Heart right ventricle (tissue), 16 donors: ENCODE measurements at regions not wholly inside any gene's neighbourhood (a gene's known extent, or its start where the extent isn't known, plus 50 kb on each side); places are given as distances from the start of the nearest gene placed in this dataset.

ENCODE experiments used
- ATAC-seq, 8 donors: fragments of 200-7000 bp; cut with Tn5 transposase; one replicate each; pipeline ENCODE4 v1.9.1; 2020; ENCODE audit warnings: mild to moderate bottlenecking in 8 of 8, moderate library complexity in 8 of 8, moderate number of reproducible peaks in 1 of 8
- DNase-seq, 2 donors: peaks; one replicate each; pipeline ENCODE4 v3.0.0-alpha.2; 2020
- H3K27ac ChIP-seq, 10 donors: fragments of 200-600 bp; sonication (generic) in 2 of 10; one replicate each; pipeline versions ENCODE4 v1.5.0 to v1.8.0; 2020 to 2022; ENCODE audit warnings: mild to moderate bottlenecking in 3 of 10
- H3K27me3 ChIP-seq, 7 donors: fragments of 200-600 bp; one replicate each; pipeline ENCODE4 v1.8.0; 2021 to 2022; ENCODE audit warnings: mild to moderate bottlenecking in 2 of 7
- H3K36me3 ChIP-seq, 9 donors: fragments of 200-600 bp; sonication (generic) in 1 of 9; one replicate each; pipeline versions ENCODE4 v1.5.0 to v1.8.0; 2020 to 2022; ENCODE audit warnings: mild to moderate bottlenecking in 2 of 9
- H3K4me1 ChIP-seq, 9 donors: fragments of 200-600 bp; sonication (generic) in 1 of 9; one replicate each; pipeline versions ENCODE4 v1.5.0 to v1.8.0; 2020 to 2022; ENCODE audit warnings: mild to moderate bottlenecking in 4 of 9
- H3K4me3 ChIP-seq, 10 donors: fragments of 200-600 bp; sonication (generic) in 2 of 10; one replicate each; pipeline versions ENCODE4 v1.5.0 to v1.8.0; 2020 to 2022; ENCODE audit warnings: mild to moderate bottlenecking in 7 of 10, moderate library complexity in 2 of 10
- H3K9me3 ChIP-seq, 11 donors: fragments of 200-600 bp in 10 of 11; sonication (generic) in 2 of 11; one replicate each; pipeline versions ENCODE4 v1.5.0 to v1.8.0; 2013 to 2022; ENCODE audit warnings: mild to moderate bottlenecking in 2 of 11, control low read depth in 1 of 11, moderate library complexity in 1 of 11
- CTCF ChIP-seq, 9 donors: fragments of 200-600 bp; sonication (generic) in 2 of 9; IDR thresholded peaks; one replicate each; pipeline versions ENCODE4 v1.5.0 to v1.8.0; 2021 to 2022; ENCODE audit warnings: antibody characterized with exemption in 9 of 9, mild to moderate bottlenecking in 5 of 9, moderate library complexity in 1 of 9
- WGBS, 2 donors: extraction: QIAGEN DNeasy Blood & Tissue Kit; methylation state at CpG; one replicate each; pipeline ENCODE4 v1.1.7; 2013; ENCODE audit warnings: inconsistent platforms in 1 of 2; 5-methylcytosine and 5-hydroxymethylcytosine counted together
- intact Hi-C, 10 donors: fragments of 100-400 bp; cut with DNase I; formaldehyde crosslinking; loops; one replicate each; pipeline versions ENCODE4 v1.11.1 to v1.14.2; 2022
- donor health status: Arrhythmogenic right ventricular cardiomyopathy.
- donor health status: ischemic (EF 13 %, LVEDD 7.1; RV severe dilation, severe dysfunction).
- donor health status: healthy with polysubstance abuse.
- donor health status: DM: no; HTN: yes; CAD: no.
- donor health status: DM: no; HTN: no; CAD: no.
- donor health status: ischemic (EF 25% LVEDD 6.9; RV normal size, moderate dysfunction).
- donor health status: ischemic (EF 25% LVEDD 5.7; RV mildly dilated, moderate dysfunction).
- donor health status: healthy.
- donor health status: DM: yes; HTN: yes; CAD: no.
- donor health status: Ischemic cardiomyopathy.
- donor health status: ischemic (EF 35%, LVEDD 5.7; RV mildly dilated, moderate dysfunction).
- donor health status: nonischemic (EF 11% LVEDD 7.7; RV severe dilation, severe dysfunction).
- donor health status: DM: yes; HTN: yes; CAD: no.
- donor health status: PGD.
- donor health status: ischemic (EF 29% LVEDD 5.4; RV normal size, mild dysfunction).
- donor health status: nonischemic (EF 23%, LVEDD 6.1; RV moderate dilation, normal function).

- no peak for TF ChIP-seq CTCF (IDR thresholded peaks at IDR 0.05)
Observed at GRCh38 chr16:31697744-31698125, 170.0 kb downstream of the AHSP start.

GRCh38 chr16:31698901-31699300 lies 171.2 kb downstream of the AHSP start:
- DNase-seq (no peak), ATAC-seq (no peak)
- Histone ChIP-seq H3K4me1 (peaks cover 0 to 26% (median 11%) of the 10 kb centered on the region in 9 donors), H3K36me3 (peaks cover 0 to 12% (median 0%) of the 10 kb centered on the region in 9 donors), H3K27me3 (peaks cover 0 to 17% (median 0%) of the 10 kb centered on the region in 7 donors), H3K9me3 (no peaks in the 10 kb centered on the region), H3K4me3 (no peak overlapping the region), H3K27ac (no peak overlapping the region)
- 67 to 72% methylated on average over 2 of the region's 2 CpGs for WGBS, 2 donors
- intact Hi-C loops = loop anchor here in 1 of 10 donors (5.0 kb wide), 1 partner anchor 192 kb away; the partner anchor contains the start of gene RUSF1
- TF ChIP-seq CTCF (IDR thresholded peaks at IDR 0.05) = no peak

More at GRCh38 chr16:31697744-31698125, 170.0 kb downstream of the AHSP start:
- peaks cover 0 to 17% (median 0%) of the 10 kb centered on the region in 7 donors for H3K27me3 ChIP-seq
- intact Hi-C loops = loop anchor here in 1 of 10 donors (5.0 kb wide), 1 partner anchor 190 kb away; the partner anchor contains the start of gene RUSF1
- DNase-seq (no peak), ATAC-seq (no peak)
- H3K9me3 ChIP-seq = no peaks in the 10 kb centered on the region
- WGBS, 2 donors = 81 to 84% methylated on average over 4 of the region's 4 CpGs
- H3K36me3 ChIP-seq = peaks cover 0 to under 1% (median 0%) of the 10 kb centered on the region in 9 donors
- peaks cover 0 to 26% (median 11%) of the 10 kb centered on the region in 9 donors for H3K4me1 ChIP-seq
- no peak overlapping the region for H3K27ac ChIP-seq
- no peak overlapping the region for H3K4me3 ChIP-seq

- Histone ChIP-seq H3K36me3 (peaks cover 0 to 19% (median 4%) of the 10 kb centered on the region in 9 donors), H3K27me3 (peaks cover 0 to 17% (median 0%) of the 10 kb centered on the region in 7 donors), H3K4me1 (peaks cover 0 to 26% (median 11%) of the 10 kb centered on the region in 9 donors), H3K27ac (no peak overlapping the region), H3K9me3 (no peaks in the 10 kb centered on the region), H3K4me3 (peak overlapping the region in 1 of 10 donors; percentile 85)
- intact Hi-C loops = loop anchor here in 1 of 10 donors (5.0 kb wide), 1 partner anchor 192 kb away; the partner anchor contains the start of gene RUSF1
- ATAC-seq = no peak
- no peak for TF ChIP-seq CTCF (IDR thresholded peaks at IDR 0.05)
- DNase-seq = no peak
- WGBS, 2 donors = 72 to 80% methylated on average over 8 of the region's 8 CpGs
Observed at GRCh38 chr16:31699601-31700000, 171.9 kb downstream of the AHSP start.

- peaks cover 0 to 26% (median 11%) of the 10 kb centered on the region in 9 donors for H3K4me1 ChIP-seq
- DNase-seq = no peak
- peak overlapping the region; percentile 56 to 98 (median 81) for H3K4me3 ChIP-seq
- ATAC-seq = peak in 1 of 8 donors; percentile 97
- peaks cover 0 to 25% (median 8%) of the 10 kb centered on the region in 9 donors for H3K36me3 ChIP-seq
- no peaks in the 10 kb centered on the region for H3K9me3 ChIP-seq
- intact Hi-C loops = loop anchor here in 2 of 10 donors (10.0 kb wide), 3 partner anchors 175 to 215 kb away; partner anchors contain the start of genes RUSF1 (in 1 of the 2), SLC5A2 (in 1 of the 2) and ZNF267 (in 1 of the 2)
- peak overlapping the region in 2 of 10 donors; percentile 57 to 84 for H3K27ac ChIP-seq
- no peak for TF ChIP-seq CTCF (IDR thresholded peaks at IDR 0.05)
- peaks cover 0 to 17% (median 0%) of the 10 kb centered on the region in 7 donors for H3K27me3 ChIP-seq
- 15% methylated on average over 8 of the region's 8 CpGs for WGBS, 2 donors
Observed at GRCh38 chr16:31700200-31700529, 172.5 kb downstream of the AHSP start.
